ENCODE measurements at regions not wholly inside any gene's neighbourhood (a gene's known extent, or its start where the extent isn't known, plus 50 kb on each side); places are given as distances from the start of the nearest gene placed in this dataset.

- TF ChIP-seq CHD7 (IDR thresholded peaks at IDR 0.05; ENCODE audit: insufficient replicate concordance, low read length) (no peak), MAX (IDR thresholded peaks at IDR 0.05) (no peak), ATF2 (IDR thresholded peaks at IDR 0.05; ENCODE audit: low read length) (no peak), CTBP2 (IDR thresholded peaks at IDR 0.05; ENCODE audit: borderline replicate concordance, insufficient read depth, insufficient read length, low read length) (no peak), NANOG (IDR thresholded peaks at IDR 0.05; ENCODE audit: insufficient read depth, low read depth, low read length, poor library complexity, severe bottlenecking) (no peak), GTF2F1 (IDR thresholded peaks at IDR 0.05; ENCODE audit: borderline replicate concordance, low read depth, low read length) (no peak), CHD1 (IDR thresholded peaks at IDR 0.05; ENCODE audit: low read depth, low read length) (no peak), SAP30 (IDR thresholded peaks at IDR 0.05; ENCODE audit: insufficient read depth, insufficient replicate concordance, low read length) (no peak)
Measured at GRCh38 chr6:133811557-133811956, 77.4 kb upstream of the TCF21 start (continued).

All from H1 (cell line).